ENCODE measurements at regions not wholly inside any gene's neighbourhood (a gene's known extent, or its start where the extent isn't known, plus 50 kb on each side); places are given as distances from the start of the nearest gene placed in this dataset.

GRCh38 chr2:56613254-56613653 lies 429.5 kb downstream of the CCDC85A start:
- H3K36me3 ChIP-seq (ENCODE audit: control insufficient read depth, insufficient read depth, low read length) = no peaks in the 10 kb centered on the region
- peak; percentile 24 for DNase-seq (ENCODE audit: extremely low read depth, insufficient read length)
- no peak for TF ChIP-seq CTCF (IDR thresholded peaks at IDR 0.05; ENCODE audit: insufficient read depth, low read length, poor library complexity, severe bottlenecking)
- H3K4me3 ChIP-seq (replicated peaks; ENCODE audit: low read depth, low read length) = no peak overlapping the region
- no peaks in the 10 kb centered on the region for H3K27me3 ChIP-seq (replicated peaks; ENCODE audit: control insufficient read depth, insufficient read depth, low read length)

- no peak for DNase-seq (ENCODE audit: extremely low read depth, insufficient read length)
- Histone ChIP-seq H3K27me3 (replicated peaks; ENCODE audit: control insufficient read depth, insufficient read depth, low read length) (no peaks in the 10 kb centered on the region), H3K4me3 (replicated peaks; ENCODE audit: low read depth, low read length) (no peak overlapping the region), H3K36me3 (ENCODE audit: control insufficient read depth, insufficient read depth, low read length) (no peaks in the 10 kb centered on the region)
- no peak for TF ChIP-seq CTCF (IDR thresholded peaks at IDR 0.05; ENCODE audit: insufficient read depth, low read length, poor library complexity, severe bottlenecking)
These were observed 430.1 kb downstream of the CCDC85A start for GRCh38 chr2:56613920-56614319.

- no peak for DNase-seq (ENCODE audit: extremely low read depth, insufficient read length)
- Histone ChIP-seq H3K4me3 (replicated peaks; ENCODE audit: low read depth, low read length) (no peak overlapping the region), H3K27me3 (replicated peaks; ENCODE audit: control insufficient read depth, insufficient read depth, low read length) (no peaks in the 10 kb centered on the region), H3K36me3 (ENCODE audit: control insufficient read depth, insufficient read depth, low read length) (no peaks in the 10 kb centered on the region)
- TF ChIP-seq CTCF (IDR thresholded peaks at IDR 0.05; ENCODE audit: insufficient read depth, low read length, poor library complexity, severe bottlenecking) = no peak
These were observed 432.0 kb downstream of the CCDC85A start for GRCh38 chr2:56615760-56616159.

- Histone ChIP-seq H3K4me3 (replicated peaks; ENCODE audit: low read depth, low read length) (no peak overlapping the region), H3K27me3 (replicated peaks; ENCODE audit: control insufficient read depth, insufficient read depth, low read length) (no peaks in the 10 kb centered on the region), H3K36me3 (ENCODE audit: control insufficient read depth, insufficient read depth, low read length) (no peaks in the 10 kb centered on the region)
- no peak for DNase-seq (ENCODE audit: extremely low read depth, insufficient read length)
- no peak for TF ChIP-seq CTCF (IDR thresholded peaks at IDR 0.05; ENCODE audit: insufficient read depth, low read length, poor library complexity, severe bottlenecking)
These were observed 440.4 kb downstream of the CCDC85A start for GRCh38 chr2:56624181-56624580.

- Histone ChIP-seq H3K36me3 (ENCODE audit: control insufficient read depth, insufficient read depth, low read length) (no peaks in the 10 kb centered on the region), H3K4me3 (replicated peaks; ENCODE audit: low read depth, low read length) (no peak overlapping the region), H3K27me3 (replicated peaks; ENCODE audit: control insufficient read depth, insufficient read depth, low read length) (no peaks in the 10 kb centered on the region)
- no peak for DNase-seq (ENCODE audit: extremely low read depth, insufficient read length)
- no peak for TF ChIP-seq CTCF (IDR thresholded peaks at IDR 0.05; ENCODE audit: insufficient read depth, low read length, poor library complexity, severe bottlenecking)
These were observed 443.1 kb downstream of the CCDC85A start for GRCh38 chr2:56626927-56627326.

GRCh38 chr2:56630286-56630685 lies 446.5 kb downstream of the CCDC85A start:
- Histone ChIP-seq H3K27me3 (replicated peaks; ENCODE audit: control insufficient read depth, insufficient read depth, low read length) (no peaks in the 10 kb centered on the region), H3K4me3 (replicated peaks; ENCODE audit: low read depth, low read length) (no peak overlapping the region), H3K36me3 (ENCODE audit: control insufficient read depth, insufficient read depth, low read length) (no peaks in the 10 kb centered on the region)
- DNase-seq (ENCODE audit: extremely low read depth, insufficient read length) = no peak
- TF ChIP-seq CTCF (IDR thresholded peaks at IDR 0.05; ENCODE audit: insufficient read depth, low read length, poor library complexity, severe bottlenecking) = no peak
